GM21576 (cell line): ENCODE measurements at regions not wholly inside any gene's neighbourhood (a gene's known extent, or its start where the extent isn't known, plus 50 kb on each side); places are given as distances from the start of the nearest gene placed in this dataset.

Experiments used
- ATAC-seq: cut with Tn5 transposase; IDR thresholded peaks from one replicate; pipeline ENCODE4 v1.9.1; 2021; ENCODE audit warnings: mild to moderate bottlenecking, moderate library complexity; ENCODE audit not compliant: unreplicated experiment

DNA sequence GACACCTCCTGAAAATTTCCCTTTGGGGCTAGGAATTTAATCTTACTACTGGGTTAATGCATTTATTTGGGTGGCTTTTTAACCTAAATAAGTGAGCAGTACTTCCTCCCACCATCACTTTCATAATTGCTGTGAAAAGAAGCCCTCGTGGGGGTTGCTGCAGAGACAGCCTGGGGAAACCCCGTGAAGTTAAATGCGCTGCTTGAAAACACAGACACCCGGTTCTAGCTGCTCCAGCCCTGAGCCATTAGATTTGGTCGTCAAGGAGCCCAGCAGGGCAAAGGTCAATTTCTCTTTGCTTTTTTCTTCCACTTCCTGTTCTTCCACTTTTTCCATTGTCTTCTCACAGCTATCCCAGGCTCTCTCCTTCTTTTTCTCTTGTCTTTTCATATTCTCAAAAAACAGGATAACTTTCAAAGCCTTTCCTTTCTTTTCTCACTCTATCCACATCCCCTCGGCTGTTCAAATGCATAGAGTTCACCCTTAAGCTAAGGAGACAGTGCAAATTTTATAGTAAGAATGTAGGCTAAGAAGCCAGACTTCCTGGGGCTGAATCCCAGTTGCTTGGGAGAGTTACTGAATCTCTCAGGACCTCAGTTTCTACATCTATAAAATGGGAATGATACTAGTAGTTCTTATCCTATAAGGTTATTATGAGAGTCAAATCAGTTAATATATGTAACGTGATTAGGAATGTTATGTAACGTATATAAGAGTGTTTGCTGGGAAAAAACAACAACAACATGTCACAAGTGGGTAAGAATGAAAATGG is 91.5 kb upstream of the ZNF827 start:
- ATAC-seq, result peak; percentile 76

DNA sequence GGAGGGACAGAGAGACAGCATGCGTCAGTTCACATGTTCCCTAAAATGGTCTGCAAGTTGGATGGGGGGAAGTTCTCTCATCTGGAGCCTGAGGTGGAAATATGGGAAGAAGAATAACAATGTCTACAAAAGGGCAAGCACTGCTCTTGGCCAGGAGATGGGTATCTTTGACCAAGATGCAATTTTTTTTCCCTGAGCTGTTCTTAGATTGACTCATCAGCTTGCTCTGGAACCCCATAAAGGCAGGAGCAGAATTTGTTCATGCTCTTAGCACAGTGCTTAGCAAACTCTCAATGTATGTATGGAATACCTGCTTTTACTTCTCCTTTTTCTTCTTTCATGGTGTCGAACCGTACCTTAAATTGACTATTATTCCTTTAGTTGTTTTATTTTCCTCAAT is 90.5 kb upstream of the ZNF827 start:
- ATAC-seq, result peak; percentile 56

DNA sequence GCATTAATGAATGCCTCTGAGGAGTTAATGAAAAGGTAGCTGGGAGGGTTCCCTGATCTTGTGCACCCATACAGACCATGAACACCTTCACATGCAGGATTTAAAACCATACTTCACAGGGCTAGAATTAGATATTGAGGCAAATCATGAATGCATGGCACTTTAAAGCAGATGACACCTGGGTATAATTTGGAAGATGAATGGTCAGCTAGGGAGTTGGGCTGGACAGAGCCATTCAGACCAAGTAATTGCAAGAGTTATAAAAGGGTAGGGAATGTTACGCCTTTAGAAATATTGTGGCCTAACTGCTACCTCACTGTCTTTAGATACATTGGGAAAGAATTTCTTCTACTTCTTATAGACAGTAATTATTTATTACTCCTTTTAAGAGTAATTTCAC is 89.1 kb upstream of the ZNF827 start:
- no peak for ATAC-seq

- peak; percentile 99 for ATAC-seq
Measured at GRCh38 chr4:146023334-146023967, 84.8 kb upstream of the ZNF827 start.

DNA sequence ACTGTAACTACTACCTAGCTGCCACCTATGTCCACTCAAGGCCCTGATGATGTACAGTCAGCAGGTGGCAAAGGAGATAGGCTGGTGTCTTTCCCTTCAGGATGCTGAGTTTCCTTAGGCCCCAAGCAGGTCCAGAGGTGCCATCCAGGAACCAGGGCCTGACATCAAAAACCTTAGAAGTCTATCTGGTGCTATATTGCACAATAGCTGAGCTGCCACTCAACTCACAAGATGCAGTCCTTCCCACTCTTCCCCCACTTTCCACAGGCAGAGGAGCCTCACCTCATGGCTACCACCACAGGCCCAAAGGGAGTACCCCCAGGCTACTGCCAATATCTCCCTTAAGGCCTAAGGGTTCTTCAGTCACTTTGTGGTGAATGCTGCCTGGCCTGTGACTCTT is 83.9 kb upstream of the ZNF827 start:
- ATAC-seq, result no peak

DNA sequence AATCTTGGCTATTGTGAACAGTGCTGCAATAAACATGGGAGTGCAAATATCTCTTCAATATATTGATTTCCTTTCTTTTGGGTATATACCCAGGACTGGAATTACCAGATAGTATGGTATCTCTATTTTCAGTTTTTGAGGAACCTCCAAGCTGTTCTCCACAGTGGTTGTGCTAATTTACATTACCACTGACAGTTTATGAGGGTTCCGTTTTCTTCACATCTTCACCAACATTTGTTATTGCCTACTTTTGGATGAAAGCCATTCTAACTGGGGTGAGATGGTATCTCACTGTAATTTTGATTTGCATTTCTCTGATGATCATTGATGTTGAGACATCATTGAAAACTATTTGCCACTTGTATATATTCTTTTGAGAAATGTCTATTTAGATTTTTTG is 79.6 kb upstream of the ZNF827 start:
- no peak for ATAC-seq

DNA sequence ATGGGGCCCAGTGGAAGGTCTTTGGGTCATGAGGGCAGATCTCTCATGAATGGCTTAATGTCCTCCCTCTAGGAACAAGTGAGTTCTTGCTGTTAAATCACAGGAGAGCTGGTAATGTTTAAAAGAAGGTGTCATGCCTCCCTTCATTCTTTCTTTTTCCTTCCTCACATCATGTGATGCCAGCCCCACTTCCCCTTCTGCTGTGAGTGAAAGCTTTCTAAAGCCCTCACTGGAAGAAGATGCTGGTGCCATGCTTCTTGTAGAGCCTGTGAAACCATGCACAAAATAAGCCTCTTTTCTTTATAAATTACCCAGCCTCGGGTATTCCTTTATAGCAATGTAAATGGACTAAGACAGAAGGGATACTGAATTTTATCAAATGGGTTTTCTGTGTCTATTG is 66.1 kb upstream of the ZNF827 start:
- no peak for ATAC-seq

GRCh38 chr4:145988628-145989027 is 50.0 kb upstream of the ZNF827 start:
- ATAC-seq, result no peak
